H1 (cell line): ENCODE measurements at regions not wholly inside any gene's neighbourhood (a gene's known extent, or its start where the extent isn't known, plus 50 kb on each side); places are given as distances from the start of the nearest gene placed in this dataset.

Experiments used
- CTCF ChIA-PET: fragments of 300-600 bp; sonication (Branson Sonifier 250); formaldehyde crosslinking; loops from one replicate; lab custom pipeline; 2021; ENCODE audit not compliant: partially characterized antibody; lab: Charles Lee
- POLR2A ChIA-PET: fragments of 300-600 bp; sonication (Branson Sonifier 250); formaldehyde crosslinking; loops from one replicate; lab custom pipeline; 2021; ENCODE audit warnings: inconsistent platforms; ENCODE audit not compliant: partially characterized antibody; lab: Charles Lee
- DNase-seq, 2 experiments: peaks; one replicate each; pipeline versions ENCODE4 v3.0.0 to v3.0.0-alpha.2; 2010 to 2022; ENCODE audit warnings: low spot score in 2 of 2, low read depth in 1 of 2, mixed read lengths in 1 of 2
- FAIRE-seq: peaks from 2 replicates; lab custom pipeline; 2011; peaks lifted over from hg19 to GRCh38; lab: Jason Lieb, UNC
- H2AFZ ChIP-seq: 2 replicates; pipeline ENCODE4 v1.8.1; 2012; ENCODE audit warnings: low read length, inconsistent platforms
- H2AK5ac ChIP-seq: 2 replicates; pipeline ENCODE4 v1.6.1; 2013; ENCODE audit warnings: low read depth, low read length
- H2BK120ac ChIP-seq: replicated peaks from 2 replicates; pipeline ENCODE3; 2013; ENCODE audit warnings: low read depth, low read length, inconsistent platforms
- H2BK12ac ChIP-seq: 2 replicates; pipeline ENCODE4 v1.6.1; 2013; ENCODE audit warnings: low read depth, low read length
- H2BK15ac ChIP-seq: 2 replicates; pipeline ENCODE4 v1.6.1; 2013; ENCODE audit warnings: low read length
- H2BK20ac ChIP-seq: 2 replicates; pipeline ENCODE4 v1.6.1; 2013; ENCODE audit warnings: low read length
- H2BK5ac ChIP-seq: 2 replicates; pipeline ENCODE4 v1.6.1; 2013; ENCODE audit warnings: low read depth, low read length
- H3K14ac ChIP-seq: 2 replicates; pipeline ENCODE4 v1.6.1; 2013; ENCODE audit warnings: inconsistent platforms; ENCODE audit not compliant: insufficient read length
- H3K18ac ChIP-seq: 2 replicates; pipeline ENCODE4 v1.6.1; 2013; ENCODE audit warnings: low read length; ENCODE audit errors: extremely low read depth
- H3K23ac ChIP-seq: 2 replicates; pipeline ENCODE4 v1.6.1; 2013; ENCODE audit warnings: inconsistent platforms; ENCODE audit not compliant: insufficient read length
- H3K23me2 ChIP-seq: 2 replicates; pipeline ENCODE4 v1.6.1; 2013; ENCODE audit warnings: low read depth, low read length
- H3K27ac ChIP-seq: 2 replicates; pipeline ENCODE4 v1.6.1; 2011; ENCODE audit warnings: low read depth, low read length, inconsistent platforms
- H3K27me3 ChIP-seq, 4 experiments: replicated peaks in 1 of 4; 1 replicate in 1 of 4; 2 replicates in 3 of 4; pipeline versions ENCODE4 v1.6.1 to v1.8.1; 2011 to 2013; ENCODE audit warnings: low read length in 3 of 4, mild to moderate bottlenecking in 3 of 4, inconsistent platforms in 2 of 4, mixed read lengths in 2 of 4, moderate library complexity in 1 of 4; ENCODE audit not compliant: control insufficient read depth in 3 of 4, insufficient read depth in 3 of 4; ENCODE audit errors: extremely low read depth in 1 of 4
- H3K36me3 ChIP-seq, 4 experiments: 2 replicates each; pipeline versions ENCODE4 v1.6.1 to v1.8.1; 2011 to 2013; ENCODE audit warnings: mild to moderate bottlenecking in 4 of 4, low read length in 3 of 4, moderate library complexity in 2 of 4, control low read depth in 1 of 4, inconsistent platforms in 1 of 4; ENCODE audit not compliant: insufficient read depth in 4 of 4, control insufficient read depth in 2 of 4
- H3K4ac ChIP-seq: replicated peaks from 2 replicates; pipeline ENCODE3; 2013; ENCODE audit warnings: low read length, low read depth, mixed read lengths, inconsistent platforms; ENCODE audit not compliant: insufficient read length
- H3K4me1 ChIP-seq, 4 experiments: replicated peaks in 1 of 4; 1 replicate in 1 of 4; 2 replicates in 3 of 4; pipeline versions ENCODE4 v1.6.1 to v1.8.1; 2011 to 2013; ENCODE audit warnings: low read length in 3 of 4, inconsistent platforms in 2 of 4, mixed read lengths in 1 of 4; ENCODE audit not compliant: insufficient read depth in 4 of 4, control insufficient read depth in 3 of 4
- H3K4me2 ChIP-seq, 2 experiments: 2 replicates each; pipeline versions ENCODE4 v1.6.1 to v1.8.1; 2011 to 2013; ENCODE audit warnings: low read depth in 2 of 2, low read length in 2 of 2, control low read depth in 1 of 2, inconsistent platforms in 1 of 2, mild to moderate bottlenecking in 1 of 2; ENCODE audit not compliant: insufficient read depth in 1 of 2
- H3K4me3 ChIP-seq, 4 experiments: fragments of 200-600, 300-600 bp in 1 of 4; sonication (generic), shearing (Covaris generic), sonication (Bioruptor Twin) in 1 of 4; 2 replicates each; pipeline versions ENCODE4 v1.5.1 to v1.8.1; 2011 to 2016; ENCODE audit warnings: low read length in 4 of 4, low read depth in 3 of 4, control low read depth in 2 of 4, inconsistent platforms in 2 of 4, mild to moderate bottlenecking in 2 of 4, mixed read lengths in 1 of 4, moderate library complexity in 1 of 4; ENCODE audit not compliant: insufficient read depth in 2 of 4; ENCODE audit errors: extremely low read depth in 1 of 4
- H3K56ac ChIP-seq: replicated peaks from 2 replicates; pipeline ENCODE3; 2013; ENCODE audit warnings: low read depth, mild to moderate bottlenecking, mixed read lengths, low read length, inconsistent platforms; ENCODE audit not compliant: insufficient read length
- H3K79me1 ChIP-seq: 2 replicates; pipeline ENCODE4 v1.6.1; 2013; ENCODE audit warnings: low read depth, low read length, control low read depth
- H3K79me2 ChIP-seq, 2 experiments: 2 replicates each; pipeline versions ENCODE4 v1.6.1 to v1.8.1; 2012 to 2013; ENCODE audit warnings: low read length in 2 of 2, mild to moderate bottlenecking in 2 of 2, inconsistent platforms in 1 of 2; ENCODE audit not compliant: insufficient read depth in 2 of 2, control insufficient read depth in 1 of 2
- H3K9ac ChIP-seq, 4 experiments: replicated peaks in 1 of 4; 1 replicate in 1 of 4; 2 replicates in 3 of 4; pipeline versions ENCODE4 v1.6.1 to v1.8.1; 2011 to 2013; ENCODE audit warnings: low read depth in 3 of 4, low read length in 3 of 4, control low read depth in 2 of 4, mild to moderate bottlenecking in 2 of 4, moderate library complexity in 2 of 4, inconsistent platforms in 1 of 4; ENCODE audit errors: extremely low read depth in 1 of 4
- H3K9me3 ChIP-seq, 2 experiments: 2 replicates each; pipeline versions ENCODE4 v1.6.1 to v1.8.1; 2012 to 2013; ENCODE audit warnings: mild to moderate bottlenecking in 2 of 2, moderate library complexity in 2 of 2, control low read depth in 1 of 2, inconsistent platforms in 1 of 2, low read depth in 1 of 2, low read length in 1 of 2, mixed read lengths in 1 of 2; ENCODE audit not compliant: insufficient read depth in 2 of 2
- H4K20me1 ChIP-seq, 2 experiments: replicated peaks in 1 of 2; 2 replicates each; pipeline versions ENCODE3 to v1.8.1; 2011 to 2013; ENCODE audit warnings: inconsistent platforms in 2 of 2, low read length in 2 of 2, mild to moderate bottlenecking in 1 of 2; ENCODE audit not compliant: insufficient read depth in 2 of 2, control insufficient read depth in 1 of 2
- H4K5ac ChIP-seq: 2 replicates; pipeline ENCODE4 v1.6.1; 2013; ENCODE audit warnings: low read length, low read depth, mixed read lengths, inconsistent platforms; ENCODE audit not compliant: insufficient read length
- H4K8ac ChIP-seq: 2 replicates; pipeline ENCODE4 v1.8.0; 2013; ENCODE audit warnings: mild to moderate bottlenecking, moderate library complexity, low read length, inconsistent platforms; ENCODE audit not compliant: insufficient read depth; ENCODE audit errors: extremely low read depth
- H4K91ac ChIP-seq: replicated peaks from 2 replicates; pipeline ENCODE3; 2013; ENCODE audit warnings: low read length, mixed read lengths, inconsistent platforms; ENCODE audit not compliant: insufficient read length
- BRCA1 ChIP-seq: IDR thresholded peaks from 2 replicates; pipeline ENCODE4 v1.6.1; 2012; ENCODE audit warnings: low read depth, low read length, improper control_type of control experiment
- CHD1 ChIP-seq: IDR thresholded peaks from 2 replicates; pipeline ENCODE4 v1.6.1; 2012; ENCODE audit warnings: low read depth, low read length, improper control_type of control experiment
- CHD2 ChIP-seq: IDR thresholded peaks from 2 replicates; pipeline ENCODE4 v1.6.1; 2012; ENCODE audit warnings: low read length, improper control_type of control experiment
- CTBP2 ChIP-seq: IDR thresholded peaks from 2 replicates; pipeline ENCODE4 v1.7.0; 2011; ENCODE audit warnings: borderline replicate concordance, mild to moderate bottlenecking, moderate library complexity, mixed read lengths, low read length; ENCODE audit not compliant: insufficient read depth, insufficient read length
- JUND ChIP-seq: IDR thresholded peaks from 2 replicates; pipeline ENCODE4 v1.6.1; 2011; ENCODE audit warnings: mild to moderate bottlenecking, improper control_type of control experiment, low read length
- KDM4A ChIP-seq: IDR thresholded peaks from one replicate; pipeline ENCODE4 v1.7.1; 2012; ENCODE audit warnings: low read depth, mild to moderate bottlenecking, moderate library complexity, low read length, inconsistent platforms; ENCODE audit not compliant: severe bottlenecking
- MAFK ChIP-seq: IDR thresholded peaks from 2 replicates; pipeline ENCODE4 v1.6.1; 2012; ENCODE audit warnings: low read depth, mild to moderate bottlenecking, improper control_type of control experiment, low read length
- POU5F1 ChIP-seq: IDR thresholded peaks from 2 replicates; pipeline ENCODE4 v1.6.1; 2011; ENCODE audit warnings: low read depth, mild to moderate bottlenecking, low read length, moderate library complexity
- RXRA ChIP-seq: IDR thresholded peaks from 2 replicates; pipeline ENCODE4 v1.6.1; 2011; ENCODE audit warnings: low read depth, mild to moderate bottlenecking, low read length, moderate library complexity; ENCODE audit not compliant: insufficient read depth
- SP4 ChIP-seq: IDR thresholded peaks from 2 replicates; pipeline ENCODE4 v1.6.1; 2012; ENCODE audit warnings: low read length, inconsistent platforms
- SRF ChIP-seq: IDR thresholded peaks from 2 replicates; pipeline ENCODE4 v1.6.1; 2011; ENCODE audit warnings: mild to moderate bottlenecking, low read depth, low read length, moderate library complexity
- TAF1 ChIP-seq: IDR thresholded peaks from 2 replicates; pipeline ENCODE4 v1.6.1; 2011; ENCODE audit warnings: mild to moderate bottlenecking, low read depth, low read length
- ZNF274 ChIP-seq: IDR thresholded peaks from 2 replicates; pipeline ENCODE4 v1.7.0; 2012; ENCODE audit warnings: low read length, borderline replicate concordance; ENCODE audit errors: extremely low read depth
- WGBS, 2 experiments: shearing (Covaris generic) in 1 of 2; methylation state at CpG; one replicate each; pipeline versions ENCODE4 v1.1.6 to v1.1.7; 2013 to 2015; ENCODE audit warnings: low lambda C conversion rate in 2 of 2, mixed read lengths in 2 of 2, inconsistent platforms in 1 of 2, low coverage in 1 of 2, missing lambda C conversion rate in 1 of 2; ENCODE audit not compliant: insufficient replicate concordance in 2 of 2, insufficient coverage in 1 of 2, insufficient read length in 1 of 2; ENCODE audit errors: extremely low coverage in 1 of 2, missing lambda C conversion rate in 1 of 2; 5-methylcytosine and 5-hydroxymethylcytosine counted together
- TF ChIP-seq, protein P1 (sequence below): IDR thresholded peaks from 2 replicates; pipeline ENCODE4 v1.6.1; 2012; ENCODE audit warnings: inconsistent platforms

DNA sequence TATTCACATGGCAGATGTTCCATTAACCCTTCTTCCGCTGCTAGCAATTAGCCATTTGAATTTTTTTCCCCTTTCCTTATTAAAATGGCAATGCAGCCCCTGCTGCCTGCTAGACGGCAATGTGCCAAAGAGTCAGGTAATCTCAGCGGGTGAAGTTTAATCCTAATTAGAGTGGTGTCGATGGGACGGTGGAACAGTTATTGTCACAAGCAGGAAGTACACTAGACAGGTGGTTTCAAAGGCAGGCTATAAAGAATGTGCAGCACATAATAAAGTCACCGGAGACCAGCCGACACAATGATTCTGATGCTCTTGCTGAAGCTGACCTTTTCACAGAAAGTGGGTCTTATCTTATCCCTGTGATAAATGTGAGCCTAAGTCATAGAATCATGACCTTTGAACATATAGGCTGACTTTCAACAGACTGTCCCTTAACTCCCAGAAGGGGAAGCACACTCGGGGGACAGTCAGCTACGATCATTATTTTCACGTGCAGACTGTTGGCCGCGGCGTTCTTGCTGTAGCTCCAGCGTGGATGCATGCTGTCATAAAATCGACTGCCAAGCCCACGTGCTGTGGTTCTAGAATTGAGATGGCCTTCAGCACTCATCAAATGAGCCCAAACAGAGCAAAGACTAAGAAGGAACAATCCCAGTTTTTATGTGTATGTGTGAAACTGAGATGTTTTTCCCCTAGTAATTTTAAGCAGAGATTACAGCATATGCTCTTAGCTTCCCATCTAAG, 926.2 kb upstream of the SOX11 start:
- H3K4me2 ChIP-seq: no peak overlapping the region
- no peaks in the 10 kb centered on the region for H3K27me3 ChIP-seq
- no peak overlapping the region for H3K27ac ChIP-seq
- H3K23me2 ChIP-seq: no peaks in the 10 kb centered on the region
- H3K4me1 ChIP-seq: no peaks in the 10 kb centered on the region
- H3K18ac ChIP-seq: no peak overlapping the region
- no peak overlapping the region for H2BK20ac ChIP-seq
- DNase-seq (no peak), FAIRE-seq (no peak)
- H3K23ac ChIP-seq: no peak overlapping the region
- no peak overlapping the region for H2AFZ ChIP-seq
- H4K20me1 ChIP-seq: no peaks in the 10 kb centered on the region
- no peak overlapping the region for H3K56ac ChIP-seq
- no peak overlapping the region for H3K4ac ChIP-seq
- no peaks in the 10 kb centered on the region for H3K9me3 ChIP-seq
- H3K36me3 ChIP-seq: no peaks in the 10 kb centered on the region
- POLR2A ChIA-PET: no interaction called here
- H2BK15ac ChIP-seq: no peak overlapping the region
- no peaks in the 10 kb centered on the region for H3K79me2 ChIP-seq
- H2BK5ac ChIP-seq: no peak overlapping the region
- H3K4me3 ChIP-seq: no peak overlapping the region
- H3K14ac ChIP-seq: no peak overlapping the region
- no peak overlapping the region for H2BK12ac ChIP-seq
- no peak overlapping the region for H2AK5ac ChIP-seq
- 96% methylated on average over 16 of the region's 16 CpGs; no CpG with 5 or more reads in 1 of the 2 experiments for WGBS, 2 experiments
- no peak overlapping the region for H3K9ac ChIP-seq
- H4K91ac ChIP-seq: no peak overlapping the region
- CTCF ChIA-PET: interaction anchor here (0.6 to 3.0 kb wide), 2 partner anchors 519 to 806 kb away, joined by 3 to 8 read pairs; no protein-coding TSS in a partner anchor
- no peak overlapping the region; the same call in 1 of the 2 replicates for H4K8ac ChIP-seq
- H4K5ac ChIP-seq: no peak overlapping the region
- H2BK120ac ChIP-seq: no peak overlapping the region
- H3K79me1 ChIP-seq: no peaks in the 10 kb centered on the region
- TF ChIP-seq JUND (no peak), RXRA (no peak), CHD1 (no peak), CHD2 (no peak), ZNF274 (no peak), TAF1 (no peak), SRF (no peak), KDM4A (no peak), MAFK (no peak), SP4 (no peak), CTBP2 (no peak), POU5F1 (no peak), BRCA1 (no peak)
- TF ChIP-seq, protein P1, sequence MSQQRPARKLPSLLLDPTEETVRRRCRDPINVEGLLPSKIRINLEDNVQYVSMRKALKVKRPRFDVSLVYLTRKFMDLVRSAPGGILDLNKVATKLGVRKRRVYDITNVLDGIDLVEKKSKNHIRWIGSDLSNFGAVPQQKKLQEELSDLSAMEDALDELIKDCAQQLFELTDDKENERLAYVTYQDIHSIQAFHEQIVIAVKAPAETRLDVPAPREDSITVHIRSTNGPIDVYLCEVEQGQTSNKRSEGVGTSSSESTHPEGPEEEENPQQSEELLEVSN: no peak
